IMR-90 (cell line): ENCODE measurements at regions not wholly inside any gene's neighbourhood (a gene's known extent, or its start where the extent isn't known, plus 50 kb on each side); places are given as distances from the start of the nearest gene placed in this dataset.

Experiments used
- ATAC-seq: fragments of 200-7000 bp; cut with Tn5 transposase; 2 replicates; pipeline ENCODE4 v1.9.1; 2020; ENCODE audit warnings: low read depth, mild to moderate bottlenecking, moderate library complexity
- BruUV-seq: library from RNA; stranded (reverse); fragments of 400-500 nt; replicated peaks from 2 replicates; lab custom pipeline; 2021; lab: Mats Ljungman, UMichigan
- CTCF ChIA-PET: fragments of 300-600 bp; formaldehyde crosslinking; extraction: SDS; loops from one replicate; lab custom pipeline; 2021; ENCODE audit warnings: antibody characterized with exemption; lab: Yijun Ruan, JAX
- POLR2A ChIA-PET: fragments of 300-600 bp; sonication (Branson Sonifier 250); formaldehyde crosslinking; loops from one replicate; lab custom pipeline; 2022; ENCODE audit warnings: antibody characterized with exemption; ENCODE audit not compliant: unreplicated experiment; lab: Charles Lee
- DNase-seq: peaks from one replicate; pipeline ENCODE4 v3.0.0; 2013
- H2AFZ ChIP-seq: replicated peaks from 2 replicates; pipeline ENCODE3; 2013; ENCODE audit warnings: low read length, mild to moderate bottlenecking; ENCODE audit not compliant: poor library complexity
- H2AK5ac ChIP-seq: 2 replicates; pipeline ENCODE4 v1.6.1; 2013; ENCODE audit warnings: low read depth, low read length, inconsistent platforms
- H2AK9ac ChIP-seq: replicated peaks from 2 replicates; pipeline ENCODE3; 2013; ENCODE audit warnings: mild to moderate bottlenecking, low read depth, low read length, moderate library complexity; ENCODE audit not compliant: poor library complexity
- H2BK120ac ChIP-seq: 2 replicates; pipeline ENCODE4 v1.6.1; 2013; ENCODE audit warnings: low read depth, low read length, inconsistent platforms
- H2BK15ac ChIP-seq: 3 replicates; pipeline ENCODE4 v1.6.1; 2013; ENCODE audit warnings: low read depth, low read length, inconsistent platforms
- H2BK20ac ChIP-seq: 2 replicates; pipeline ENCODE4 v1.6.1; 2013; ENCODE audit warnings: low read depth, mild to moderate bottlenecking, inconsistent platforms, low read length, moderate library complexity
- H2BK5ac ChIP-seq: 2 replicates; pipeline ENCODE4 v1.6.1; 2013; ENCODE audit warnings: mild to moderate bottlenecking, low read depth, low read length, inconsistent platforms; ENCODE audit not compliant: poor library complexity, severe bottlenecking
- H3K14ac ChIP-seq: replicated peaks from 2 replicates; pipeline ENCODE4 v1.6.1; 2013; ENCODE audit warnings: low read depth, low read length, inconsistent platforms
- H3K18ac ChIP-seq: 2 replicates; pipeline ENCODE4 v1.6.1; 2013; ENCODE audit warnings: low read depth, low read length, control low read depth
- H3K23ac ChIP-seq: 2 replicates; pipeline ENCODE4 v1.6.1; 2013; ENCODE audit warnings: low read depth, low read length, inconsistent platforms
- H3K27ac ChIP-seq: 2 replicates; pipeline ENCODE4 v1.5.1; 2013; ENCODE audit warnings: mild to moderate bottlenecking, control low read depth, low read length; ENCODE audit not compliant: insufficient read depth
- H3K27me3 ChIP-seq: 2 replicates; pipeline ENCODE4 v1.6.1; 2013; ENCODE audit warnings: low read length; ENCODE audit not compliant: control insufficient read depth, insufficient read depth
- H3K36me3 ChIP-seq: 2 replicates; pipeline ENCODE4 v1.6.1; 2013; ENCODE audit warnings: low read length, mixed read lengths; ENCODE audit not compliant: control insufficient read depth, insufficient read depth
- H3K4ac ChIP-seq: 2 replicates; pipeline ENCODE4 v1.6.1; 2013; ENCODE audit warnings: low read depth, low read length, inconsistent platforms
- H3K4me1 ChIP-seq: 2 replicates; pipeline ENCODE4 v1.6.1; 2013; ENCODE audit warnings: low read length, mixed read lengths; ENCODE audit not compliant: control insufficient read depth, insufficient read depth
- H3K4me2 ChIP-seq: 2 replicates; pipeline ENCODE4 v1.6.1; 2013; ENCODE audit warnings: low read depth, mild to moderate bottlenecking, control low read depth, low read length, moderate library complexity
- H3K4me3 ChIP-seq: 2 replicates; pipeline ENCODE4 v1.5.1; 2013; ENCODE audit warnings: low read depth, mild to moderate bottlenecking, control low read depth, low read length, moderate library complexity; ENCODE audit not compliant: insufficient read depth
- H3K56ac ChIP-seq: 2 replicates; pipeline ENCODE4 v1.6.1; 2013; ENCODE audit warnings: low read length, inconsistent platforms; ENCODE audit not compliant: insufficient read depth; ENCODE audit errors: extremely low read depth
- H3K79me1 ChIP-seq, 2 experiments: 2 replicates each; pipeline ENCODE4 v1.6.1; 2013; ENCODE audit warnings: low read length in 2 of 2, inconsistent platforms in 1 of 2, low read depth in 1 of 2
- H3K9ac ChIP-seq: 2 replicates; pipeline ENCODE4 v1.6.1; 2013; ENCODE audit warnings: low read depth, low read length, control low read depth
- H3K9me1 ChIP-seq: 2 replicates; pipeline ENCODE4 v1.6.1; 2013; ENCODE audit warnings: low read length, inconsistent platforms; ENCODE audit not compliant: insufficient read depth
- H3K9me3 ChIP-seq: 2 replicates; pipeline ENCODE4 v1.6.1; 2013; ENCODE audit warnings: low read length; ENCODE audit not compliant: control insufficient read depth, insufficient read depth
- H4K20me1 ChIP-seq: 2 replicates; pipeline ENCODE4 v1.6.1; 2013; ENCODE audit warnings: low read length, inconsistent platforms; ENCODE audit not compliant: insufficient read depth
- H4K5ac ChIP-seq: 2 replicates; pipeline ENCODE4 v1.6.1; 2013; ENCODE audit warnings: mild to moderate bottlenecking, low read depth, low read length, control low read depth
- H4K8ac ChIP-seq, 2 experiments: 2 replicates each; pipeline ENCODE4 v1.6.1; 2013; ENCODE audit warnings: low read depth in 2 of 2, low read length in 2 of 2, control low read depth in 1 of 2, inconsistent platforms in 1 of 2
- H4K91ac ChIP-seq: 2 replicates; pipeline ENCODE4 v1.6.1; 2013; ENCODE audit warnings: low read depth, low read length, inconsistent platforms; ENCODE audit not compliant: insufficient read depth
- BHLHE40 ChIP-seq: fragments of 150-350 bp; IDR thresholded peaks from 2 replicates; pipeline ENCODE4 v1.6.1; 2016; ENCODE audit warnings: mild to moderate bottlenecking, low read depth, low read length
- CEBPB ChIP-seq: IDR thresholded peaks from 2 replicates; pipeline ENCODE4 v1.6.1; 2012; ENCODE audit warnings: low read depth, low read length, improper control_type of control experiment
- CHD1 ChIP-seq: IDR thresholded peaks from 2 replicates; pipeline ENCODE4 v1.6.1; 2012; ENCODE audit warnings: low read depth, low read length, improper control_type of control experiment
- CTCF ChIP-seq: conservative IDR thresholded peaks from 2 replicates; pipeline ENCODE4 v1.5.1; 2012; ENCODE audit warnings: mild to moderate bottlenecking, low read depth, low read length, improper control_type of control experiment
- ELK1 ChIP-seq: fragments of 150-350 bp; IDR thresholded peaks from 2 replicates; pipeline ENCODE4 v1.6.1; 2016; ENCODE audit warnings: low read depth, mild to moderate bottlenecking, low read length, moderate library complexity, borderline replicate concordance
- FOS ChIP-seq: fragments of 150-350 bp; IDR thresholded peaks from 2 replicates; pipeline ENCODE4 v1.6.1; 2016; ENCODE audit warnings: low read depth, low read length
- MAFK ChIP-seq: IDR thresholded peaks from 2 replicates; pipeline ENCODE4 v1.6.1; 2012; ENCODE audit warnings: low read depth, low read length, improper control_type of control experiment
- MAZ ChIP-seq: IDR thresholded peaks from 2 replicates; pipeline ENCODE4 v1.6.1; 2012; ENCODE audit warnings: low read depth, mild to moderate bottlenecking, low read length, improper control_type of control experiment, moderate library complexity, borderline replicate concordance
- MXI1 ChIP-seq: IDR thresholded peaks from 2 replicates; pipeline ENCODE4 v1.6.1; 2012; ENCODE audit warnings: low read depth, mild to moderate bottlenecking, low read length, moderate library complexity, borderline replicate concordance
- NFE2L2 ChIP-seq: fragments of 150-350 bp; IDR thresholded peaks from 2 replicates; pipeline ENCODE4 v1.6.1; 2016; ENCODE audit warnings: low read depth, mild to moderate bottlenecking, low read length
- POLR2A ChIP-seq: IDR thresholded peaks from 2 replicates; pipeline ENCODE4 v1.6.1; 2012; ENCODE audit warnings: mild to moderate bottlenecking, low read depth, low read length
- RAD21 ChIP-seq: IDR thresholded peaks from 2 replicates; pipeline ENCODE4 v1.6.1; 2012; ENCODE audit warnings: low read length, improper control_type of control experiment
- RCOR1 ChIP-seq: IDR thresholded peaks from 2 replicates; pipeline ENCODE4 v1.6.1; 2012; ENCODE audit warnings: mild to moderate bottlenecking, low read length, improper control_type of control experiment; ENCODE audit not compliant: insufficient replicate concordance
- RFX5 ChIP-seq: IDR thresholded peaks from 2 replicates; pipeline ENCODE4 v1.8.0; 2012; ENCODE audit warnings: low read depth, mild to moderate bottlenecking, low read length, moderate library complexity
- SMC3 ChIP-seq: fragments of 150-350 bp; IDR thresholded peaks from 2 replicates; pipeline ENCODE4 v1.6.1; 2016; ENCODE audit warnings: low read depth, mild to moderate bottlenecking, antibody characterized with exemption, low read length, moderate library complexity
- USF2 ChIP-seq: fragments of 150-350 bp; IDR thresholded peaks from 2 replicates; pipeline ENCODE4 v1.6.1; 2017; ENCODE audit warnings: mild to moderate bottlenecking, antibody characterized with exemption, low read length, low read depth
- dilution Hi-C: fragments of 300-500 bp; cut with HindIII; formaldehyde crosslinking; loops from one replicate; pipeline ENCODE4 v1.14.3; 2018; ENCODE audit warnings: low sequenced_read_pairs; ENCODE audit not compliant: unreplicated experiment
- in situ Hi-C: fragments of 300-500 bp; cut with MboI; formaldehyde crosslinking; loops from 3 replicates; pipeline ENCODE4 v1.14.3; 2019; ENCODE audit warnings: low sequenced_read_pairs, inconsistent platforms, mixed read lengths
- intact Hi-C: fragments of 100-400 bp; cut with micrococcal nuclease; formaldehyde crosslinking; loops from 2 replicates; pipeline ENCODE4 v1.10.0; 2022

GRCh38 chr14:76669770-76670169 is 91.5 kb upstream of the VASH1 start:
- no peaks in the 10 kb centered on the region for H3K79me1 ChIP-seq
- H3K56ac ChIP-seq: no peak overlapping the region
- H3K14ac ChIP-seq: no peak overlapping the region
- BruUV-seq: no TSS peak
- no peaks in the 10 kb centered on the region for H3K9me3 ChIP-seq
- no peak overlapping the region for H2BK5ac ChIP-seq
- in situ Hi-C loops (no loop called here), dilution Hi-C loops (no loop called here), intact Hi-C loops (no loop called here)
- H3K27me3 ChIP-seq: peaks cover 2% of the 10 kb centered on the region; the same call in 1 of the 2 replicates
- DNase-seq (no peak), ATAC-seq (peak; percentile 42; the same call in 1 of the 2 replicates)
- H3K36me3 ChIP-seq: no peaks in the 10 kb centered on the region
- H3K9me1 ChIP-seq: no peaks in the 10 kb centered on the region
- H2BK15ac ChIP-seq: no peak overlapping the region
- no peak overlapping the region for H3K9ac ChIP-seq
- H4K8ac ChIP-seq: no peak overlapping the region
- H3K4me1 ChIP-seq: no peaks in the 10 kb centered on the region
- ChIA-PET CTCF (interaction anchor here (0.8 kb wide), 1 partner anchor 13 kb away, joined by 3 read pairs; no protein-coding TSS in a partner anchor), POLR2A (no interaction called here)
- no peak overlapping the region for H3K4me2 ChIP-seq
- H4K5ac ChIP-seq: no peak overlapping the region
- no peak overlapping the region for H3K23ac ChIP-seq
- no peak overlapping the region for H2AFZ ChIP-seq
- no peak overlapping the region for H2AK5ac ChIP-seq
- no peak for TF ChIP-seq MAZ
- no peak for TF ChIP-seq POLR2A
- TF ChIP-seq RAD21: no peak
- no peak for TF ChIP-seq CTCF
- no peak for TF ChIP-seq RFX5
- TF ChIP-seq CHD1: no peak
- no peak for TF ChIP-seq SMC3
- TF ChIP-seq MAFK: no peak
- TF ChIP-seq BHLHE40: no peak
- TF ChIP-seq CEBPB: no peak
- no peak for TF ChIP-seq NFE2L2
- no peak for TF ChIP-seq MXI1
- no peak for TF ChIP-seq USF2
- no peak for TF ChIP-seq FOS
- no peak for TF ChIP-seq RCOR1
- TF ChIP-seq ELK1: no peak
- H2BK120ac ChIP-seq: no peak overlapping the region
- no peak overlapping the region for H3K18ac ChIP-seq
- no peak overlapping the region for H4K91ac ChIP-seq
- no peak overlapping the region for H3K27ac ChIP-seq
- H2AK9ac ChIP-seq: no peak overlapping the region
- H4K20me1 ChIP-seq: no peaks in the 10 kb centered on the region
- H3K4me3 ChIP-seq: no peak overlapping the region
- H3K4ac ChIP-seq: no peak overlapping the region
- no peak overlapping the region for H2BK20ac ChIP-seq
